GM12892 (cell line): ENCODE measurements at regions not wholly inside any gene's neighbourhood (a gene's known extent, or its start where the extent isn't known, plus 50 kb on each side); places are given as distances from the start of the nearest gene placed in this dataset.
A peak's percentile ranks its signal among the peaks of the same experiment; 100 is the strongest.
"Not testable (repeated sequence)": the region's sequence is repeated elsewhere in the genome, so short reads cannot be mapped to it uniquely, and the experiment has no call there.

Experiments used
- DNase-seq: peaks from one replicate; pipeline ENCODE4 v3.0.0; 2011; ENCODE audit not compliant: insufficient read length
- FAIRE-seq: peaks from 2 replicates; lab custom pipeline; 2011; peaks lifted over from hg19 to GRCh38; lab: Jason Lieb, UNC
- POLR2A ChIP-seq: IDR thresholded peaks from 2 replicates; pipeline ENCODE4 v1.6.1; 2011; ENCODE audit warnings: low read depth, low read length, control low read depth
- POLR2AphosphoS5 ChIP-seq: IDR thresholded peaks from 2 replicates; pipeline ENCODE4 v1.6.1; 2011; ENCODE audit warnings: low read depth, low read length, control low read depth
- TAF1 ChIP-seq: IDR thresholded peaks from 2 replicates; pipeline ENCODE4 v1.6.1; 2011; ENCODE audit warnings: low read depth, mild to moderate bottlenecking, control low read depth, low read length, borderline replicate concordance

DNA sequence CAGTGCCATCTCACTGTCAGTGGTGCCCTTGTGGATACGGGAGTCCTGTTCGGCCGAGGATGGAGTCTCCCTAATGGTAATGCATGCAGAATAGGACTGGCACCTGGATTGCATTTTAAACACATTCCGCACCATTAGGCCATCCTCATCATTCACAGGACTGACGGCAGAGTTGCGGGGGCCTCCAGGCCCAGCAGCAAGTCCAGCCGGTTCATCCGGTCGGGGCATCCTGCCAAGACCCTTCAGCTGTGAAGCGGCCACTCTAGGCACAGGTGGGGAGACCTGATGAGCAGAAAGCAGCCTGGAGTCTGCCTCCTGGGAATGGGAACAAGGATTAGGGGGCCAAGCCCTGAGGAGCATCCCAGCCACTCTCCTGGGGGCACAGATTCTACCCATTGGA is 90.3 kb upstream of the XYLT1 start:
- FAIRE-seq (no peak), DNase-seq (no peak)
- no peak for TF ChIP-seq POLR2AphosphoS5
- TF ChIP-seq POLR2A: no peak
- TF ChIP-seq TAF1: no peak

DNA sequence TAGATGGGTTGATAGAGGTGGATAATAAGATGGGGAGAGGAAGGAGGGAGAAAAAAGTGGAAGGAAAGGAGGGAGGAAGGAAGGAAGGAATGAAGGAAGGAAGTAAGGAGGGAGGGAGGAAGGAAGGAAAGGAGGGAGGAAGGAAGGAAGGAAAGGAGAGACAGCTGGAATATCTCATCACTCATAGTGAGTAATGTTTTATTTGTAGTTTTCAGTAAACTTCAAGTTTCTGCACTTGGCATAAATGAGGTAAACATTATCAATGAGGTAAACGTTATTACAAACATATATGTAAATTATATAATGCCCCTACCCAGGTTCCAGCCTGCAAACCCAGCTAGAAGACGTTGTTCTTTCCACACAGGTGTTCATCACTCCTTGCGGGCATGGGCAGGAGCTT is 89.8 kb upstream of the XYLT1 start:
- TF ChIP-seq POLR2A (no peak), POLR2AphosphoS5 (no peak), TAF1 (no peak)
- FAIRE-seq (no peak), DNase-seq (no peak)

DNA sequence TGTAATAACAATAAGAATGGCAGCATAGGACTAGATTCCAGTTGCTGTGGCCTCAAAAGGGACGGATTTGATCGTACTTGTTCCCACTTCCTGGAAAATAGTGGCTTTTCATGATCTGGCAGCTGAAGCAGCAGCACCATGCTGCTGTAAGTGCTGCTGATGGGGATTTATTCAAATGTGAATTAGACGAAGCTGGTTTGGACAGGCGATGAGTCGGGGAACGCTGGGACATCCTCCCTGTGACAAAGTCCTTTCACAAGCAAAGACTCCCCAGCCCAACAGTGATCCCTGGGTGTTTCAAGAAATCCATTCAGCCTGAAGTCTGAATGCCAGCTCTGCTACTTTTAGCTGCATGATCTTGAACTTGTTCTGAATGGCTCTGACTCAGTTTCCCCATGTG is 88.6 kb upstream of the XYLT1 start:
- TF ChIP-seq TAF1: no peak
- TF ChIP-seq POLR2A: no peak
- no peak for TF ChIP-seq POLR2AphosphoS5
- DNase-seq (no peak), FAIRE-seq (no peak)

DNA sequence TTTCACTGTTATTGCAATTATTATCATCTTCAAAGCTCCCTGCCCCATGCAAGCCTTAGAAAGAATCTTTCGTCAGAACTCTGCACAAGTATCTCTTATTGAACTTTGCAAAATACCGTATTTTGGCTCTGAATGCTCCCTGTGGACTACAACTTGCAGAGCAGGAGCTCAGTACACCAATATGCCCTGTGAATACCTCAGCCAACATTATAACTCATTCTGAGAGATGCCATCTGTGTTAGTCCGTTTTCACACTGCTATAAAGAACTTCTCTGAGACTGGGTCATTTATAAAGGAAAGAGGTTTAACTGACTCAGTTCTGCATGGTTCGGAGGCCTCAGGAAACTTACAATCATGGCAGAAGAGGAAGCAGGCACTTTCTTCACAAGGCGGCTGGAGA is 87.2 kb upstream of the XYLT1 start:
- DNase-seq (no peak), FAIRE-seq (no peak)
- TF ChIP-seq TAF1: no peak
- no peak for TF ChIP-seq POLR2A
- no peak for TF ChIP-seq POLR2AphosphoS5

DNA sequence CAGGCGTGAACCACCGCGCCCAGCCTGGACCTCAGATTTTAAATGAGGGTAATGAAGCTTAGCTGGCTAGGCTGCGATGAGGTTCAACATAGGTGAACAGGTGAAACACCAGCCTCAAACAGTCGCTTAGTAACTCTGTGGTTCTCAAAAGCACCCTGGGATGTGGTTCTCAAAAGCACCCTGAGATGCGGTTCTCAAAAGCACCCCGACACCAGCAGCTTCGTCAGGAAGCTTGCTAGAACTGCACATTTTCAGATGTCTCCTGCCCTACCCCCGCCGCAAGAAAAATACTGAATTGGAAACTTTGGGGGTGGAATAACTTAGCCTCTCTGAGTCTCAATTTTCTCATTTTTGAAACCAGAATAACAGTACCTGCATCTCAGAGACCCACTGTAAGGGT is 86.7 kb upstream of the XYLT1 start:
- DNase-seq (no peak), FAIRE-seq (no peak)
- TF ChIP-seq TAF1: no peak
- TF ChIP-seq POLR2A: no peak

DNA sequence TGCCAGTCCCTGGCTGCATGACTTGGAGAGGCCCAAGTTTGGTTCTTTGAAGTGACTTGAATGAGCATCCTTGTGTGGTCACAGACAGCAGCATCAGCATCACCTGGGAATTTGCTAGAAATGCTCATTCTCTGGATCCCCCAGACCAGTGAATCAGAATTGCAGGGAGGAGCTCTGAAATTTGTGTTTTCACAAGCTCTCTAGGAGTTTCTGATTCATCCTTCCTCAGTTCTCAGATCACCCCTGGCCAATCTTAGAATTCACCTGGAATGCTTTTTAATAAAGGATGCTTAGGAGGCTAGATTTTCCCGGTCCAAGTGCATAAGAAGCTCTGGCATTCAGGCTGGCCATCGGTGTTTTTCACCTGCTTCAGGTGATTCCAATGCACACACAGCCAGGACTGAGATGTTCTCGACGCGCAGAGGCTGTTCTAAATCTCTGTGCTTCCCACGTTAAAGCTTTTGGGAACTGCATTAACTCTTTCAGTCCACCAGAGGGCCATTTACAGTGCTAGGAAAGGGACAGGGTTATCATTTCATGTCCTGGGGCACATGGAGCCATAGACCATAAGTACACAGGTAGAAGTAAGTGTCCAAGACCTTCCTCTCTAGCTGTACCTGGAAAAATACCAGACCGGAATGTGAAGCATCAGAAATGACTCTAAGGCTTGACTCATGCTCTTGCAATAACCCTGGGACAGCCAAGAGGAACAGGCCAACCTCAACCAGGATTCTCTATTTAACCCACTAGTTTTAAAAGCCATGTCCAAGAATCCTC is 85.7 kb upstream of the XYLT1 start:
- FAIRE-seq (peak; percentile 62), DNase-seq (no peak)
- TF ChIP-seq POLR2A (no peak), POLR2AphosphoS5 (no peak), TAF1 (no peak)

DNA sequence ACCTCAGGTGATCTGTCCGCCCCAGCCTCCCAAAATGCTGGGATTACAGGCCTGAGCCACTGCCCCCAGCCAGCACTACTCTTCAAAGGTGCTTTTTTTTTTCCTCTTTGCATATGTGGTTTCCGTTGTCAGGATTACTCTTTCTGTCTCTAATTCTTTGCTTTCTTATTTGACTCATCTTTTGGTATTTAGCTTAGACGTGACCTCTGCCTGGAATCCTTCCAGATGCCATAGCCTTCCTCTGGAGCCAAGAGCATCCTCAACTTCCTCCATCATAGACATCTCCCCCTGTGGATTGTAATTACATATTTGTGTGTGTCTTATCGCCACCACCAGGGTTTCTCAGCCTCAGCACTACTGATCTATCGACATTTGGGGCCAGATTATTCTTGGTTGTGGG is 84.4 kb upstream of the XYLT1 start:
- FAIRE-seq (peak; percentile 67), DNase-seq (no peak)
- TF ChIP-seq TAF1: no peak
- no peak for TF ChIP-seq POLR2A
- TF ChIP-seq POLR2AphosphoS5: no peak

DNA sequence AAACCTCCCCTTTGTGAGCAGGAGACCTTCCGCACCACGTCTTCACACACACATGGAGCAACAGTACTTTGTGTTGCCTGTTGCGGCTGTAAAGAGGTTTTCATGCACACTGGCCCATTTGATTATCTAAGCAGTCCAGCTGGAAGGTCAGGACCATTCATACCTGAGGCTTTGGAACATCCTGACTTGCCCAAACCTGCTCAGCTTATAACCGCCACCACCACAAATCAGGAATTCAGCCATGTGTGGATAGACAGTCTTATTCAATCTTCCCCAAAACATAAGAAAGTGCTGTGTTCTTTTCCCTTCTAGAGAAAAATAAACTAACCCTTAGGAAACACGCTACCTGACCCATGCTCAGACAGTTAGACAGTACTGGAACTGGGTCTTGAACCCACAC is 81.6 kb upstream of the XYLT1 start:
- no peak for TF ChIP-seq POLR2A
- no peak for TF ChIP-seq POLR2AphosphoS5
- TF ChIP-seq TAF1: no peak
- DNase-seq (no peak), FAIRE-seq (no peak)

DNA sequence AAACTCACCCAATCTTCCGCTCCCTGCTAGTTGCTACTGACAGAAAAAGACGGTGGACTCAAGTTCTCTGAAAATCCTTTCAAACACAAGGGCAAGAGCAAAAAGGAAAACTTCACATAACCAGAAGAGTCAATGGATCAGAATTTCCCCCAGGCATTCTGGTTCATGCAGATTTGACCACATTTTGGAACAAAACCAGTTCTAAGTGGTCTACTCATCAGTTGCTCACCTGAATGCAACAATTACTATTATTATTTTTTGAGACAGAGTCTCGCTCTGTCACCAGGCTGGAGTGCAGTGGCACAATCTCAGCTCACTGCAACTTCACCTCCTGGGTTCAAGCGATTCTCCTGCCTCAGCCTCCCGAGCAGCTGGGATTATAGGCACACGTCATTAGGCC is 80.9 kb upstream of the XYLT1 start:
- DNase-seq, FAIRE-seq: not testable (repeated sequence)

DNA sequence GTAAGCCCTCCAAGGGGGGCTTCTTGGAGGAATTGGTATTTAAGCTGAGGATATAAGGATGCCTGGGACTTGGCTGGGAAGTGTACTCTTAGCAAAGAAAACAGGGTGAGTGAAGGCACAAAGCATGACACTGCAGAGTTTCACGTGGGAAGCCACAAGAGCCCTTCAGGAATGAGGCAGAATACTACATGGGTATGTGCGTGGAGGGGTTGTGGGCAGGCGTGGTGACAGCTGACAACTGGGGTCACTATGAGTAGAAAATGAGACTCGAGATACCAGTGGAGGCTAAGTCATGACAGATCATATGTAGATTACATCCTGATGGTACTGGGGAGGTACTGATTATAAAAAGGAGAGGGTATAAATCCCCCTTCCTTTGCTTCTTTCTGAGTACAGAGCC is 78.1 kb upstream of the XYLT1 start:
- no peak for DNase-seq
- no peak for FAIRE-seq
- TF ChIP-seq POLR2A: no peak
- no peak for TF ChIP-seq TAF1
- TF ChIP-seq POLR2AphosphoS5: no peak

DNA sequence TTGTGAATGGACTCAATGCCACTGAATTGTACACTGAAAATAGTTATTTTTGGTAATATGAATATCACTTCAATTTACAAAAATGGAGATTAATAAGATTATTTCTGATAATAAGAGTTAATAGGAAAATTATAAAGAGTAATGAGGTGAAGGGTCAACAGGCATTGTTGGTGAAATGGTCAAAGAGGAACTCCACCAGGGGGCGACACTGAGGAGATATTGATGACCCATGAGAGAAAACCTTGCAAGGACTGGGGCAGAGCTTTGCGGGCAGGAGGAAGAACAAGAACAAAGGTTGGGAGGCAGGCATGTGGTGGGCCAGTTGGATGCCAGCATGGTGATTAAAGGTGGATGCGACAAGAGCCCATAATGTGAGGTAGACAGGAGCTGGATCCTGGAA is 74.0 kb upstream of the XYLT1 start:
- no peak for DNase-seq
- TF ChIP-seq TAF1: no peak
- no peak for TF ChIP-seq POLR2A
- TF ChIP-seq POLR2AphosphoS5: no peak
- FAIRE-seq: no peak

DNA sequence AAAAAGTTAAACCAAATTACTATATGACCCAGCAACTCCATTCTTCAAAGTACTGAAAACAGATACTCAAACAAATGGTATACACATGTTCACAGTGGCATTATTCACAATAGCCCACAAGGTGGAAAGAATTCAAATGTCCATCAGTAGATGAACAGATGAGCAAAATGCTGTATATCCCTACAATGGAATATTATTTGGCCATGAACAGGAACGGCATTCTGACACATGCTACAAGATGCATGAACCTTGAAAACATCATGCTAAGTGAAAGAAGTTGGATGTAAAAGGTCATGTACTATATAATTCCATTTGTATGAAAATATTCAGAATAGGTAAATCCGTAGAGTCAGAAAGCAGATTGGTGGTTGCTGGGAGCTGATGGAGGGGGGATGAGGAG is 73.5 kb upstream of the XYLT1 start:
- DNase-seq (no peak), FAIRE-seq (no peak)
- TF ChIP-seq POLR2A (no peak), TAF1 (no peak), POLR2AphosphoS5 (no peak)
